Neural progenitor cell (in vitro differentiated cells): ENCODE measurements at regions not wholly inside any gene's neighbourhood (a gene's known extent, or its start where the extent isn't known, plus 50 kb on each side); places are given as distances from the start of the nearest gene placed in this dataset.

Experiments used
- DNase-seq: peaks from one replicate; pipeline ENCODE4 v3.0.0-alpha.2; 2016; ENCODE audit warnings: low spot score
- H2AFZ ChIP-seq: fragments of 200-600 bp; sonication (generic); replicated peaks from 2 replicates; pipeline ENCODE4 v1.6.1; 2016; ENCODE audit warnings: antibody characterized with exemption
- H3F3A ChIP-seq: fragments of 200-600 bp; sonication (generic); 2 replicates; pipeline ENCODE4 v1.6.1; 2016; ENCODE audit warnings: antibody characterized with exemption, low read depth
- H3K27ac ChIP-seq: fragments of 200-600 bp; sonication (generic); 2 replicates; pipeline ENCODE4 v1.5.1; 2016; ENCODE audit warnings: mild to moderate bottlenecking
- H3K27me3 ChIP-seq: fragments of 200-600 bp; sonication (generic); 2 replicates; pipeline ENCODE4 v1.6.1; 2016; ENCODE audit warnings: mild to moderate bottlenecking, moderate library complexity
- H3K36me3 ChIP-seq: fragments of 200-600 bp; sonication (generic); 2 replicates; pipeline ENCODE4 v1.5.1; 2016
- H3K4me1 ChIP-seq: fragments of 200-600 bp; sonication (generic); 2 replicates; pipeline ENCODE4 v1.6.1; 2016; ENCODE audit warnings: mixed run types
- H3K4me2 ChIP-seq: fragments of 200-600 bp; sonication (generic); 2 replicates; pipeline ENCODE4 v1.6.1; 2016
- H3K4me3 ChIP-seq: fragments of 200-600 bp; sonication (generic); 2 replicates; pipeline ENCODE4 v1.5.1; 2016
- H3K79me2 ChIP-seq: fragments of 200-600 bp; sonication (generic); 2 replicates; pipeline ENCODE4 v1.6.1; 2016; ENCODE audit warnings: low read depth
- H3K9ac ChIP-seq: fragments of 200-600 bp; sonication (generic); 2 replicates; pipeline ENCODE4 v1.6.1; 2016
- H3K9me3 ChIP-seq: fragments of 200-600 bp; sonication (generic); 2 replicates; pipeline ENCODE4 v1.5.1; 2016; ENCODE audit warnings: low read depth
- H4K20me1 ChIP-seq: fragments of 200-600 bp; sonication (generic); 2 replicates; pipeline ENCODE4 v1.6.1; 2016; ENCODE audit warnings: low read depth
- H3K27ac Mint-ChIP-seq: 3 replicates; pipeline ENCODE4 v1.8.0; 2021; ENCODE audit warnings: mixed read lengths
- H3K27me3 Mint-ChIP-seq: 2 replicates; pipeline ENCODE4 v1.8.0; 2022; ENCODE audit warnings: low read depth, mild to moderate bottlenecking, inconsistent platforms, moderate library complexity, mixed read lengths; ENCODE audit not compliant: insufficient read depth
- H3K36me3 Mint-ChIP-seq: 3 replicates; pipeline ENCODE4 v1.8.0; 2021; ENCODE audit warnings: mixed read lengths
- H3K4me1 Mint-ChIP-seq: 3 replicates; pipeline ENCODE4 v1.8.0; 2021; ENCODE audit warnings: mixed read lengths
- H3K4me3 Mint-ChIP-seq: 3 replicates; pipeline ENCODE4 v1.8.0; 2021; ENCODE audit warnings: mild to moderate bottlenecking, moderate library complexity, mixed read lengths
- H3K9me3 Mint-ChIP-seq: 3 replicates; pipeline ENCODE4 v1.8.0; 2020; ENCODE audit warnings: mixed read lengths
- CTCF ChIP-seq: fragments of 200-600 bp; sonication (generic); IDR thresholded peaks from 2 replicates; pipeline ENCODE4 v1.5.1; 2017; ENCODE audit warnings: antibody characterized with exemption, mild to moderate bottlenecking
- EZH2 ChIP-seq: fragments of 200-600 bp; sonication (generic); IDR thresholded peaks from 2 replicates; pipeline ENCODE4 v1.6.1; 2017; ENCODE audit warnings: antibody characterized with exemption, mild to moderate bottlenecking, moderate library complexity
- EZH2phosphoT487 ChIP-seq: fragments of 200-600 bp; sonication (generic); IDR thresholded peaks from 2 replicates; pipeline ENCODE4 v1.6.1; 2017; ENCODE audit warnings: antibody characterized with exemption

- Histone ChIP-seq H3K79me2 (no peaks in the 10 kb centered on the region), H2AFZ (no peak overlapping the region), H3K4me2 (no peak overlapping the region), H3K9ac (no peak overlapping the region), H3K4me3 (no peak overlapping the region), H3K36me3 (no peaks in the 10 kb centered on the region), H4K20me1 (no peaks in the 10 kb centered on the region), H3K27ac (no peak overlapping the region), H3F3A (no peaks in the 10 kb centered on the region), H3K9me3 (no peaks in the 10 kb centered on the region), H3K27me3 (no peaks in the 10 kb centered on the region), H3K4me1 (no peaks in the 10 kb centered on the region)
- Mint-ChIP-seq H3K27ac (no peak overlapping the region), H3K4me1 (no peaks in the 10 kb centered on the region), H3K36me3 (peaks cover 38% of the 10 kb centered on the region), H3K27me3 (peaks cover 12% of the 10 kb centered on the region), H3K4me3 (no peak overlapping the region), H3K9me3 (no peaks in the 10 kb centered on the region)
- DNase-seq: no peak
- no peak for TF ChIP-seq CTCF
- TF ChIP-seq EZH2: no peak
- no peak for TF ChIP-seq EZH2phosphoT487
Observed at GRCh38 chr2:120988051-120988699, 252.5 kb downstream of the GLI2 start.

- Histone ChIP-seq H3K4me2 (no peak overlapping the region), H2AFZ (no peak overlapping the region), H4K20me1 (no peaks in the 10 kb centered on the region), H3K36me3 (no peaks in the 10 kb centered on the region), H3K27me3 (no peaks in the 10 kb centered on the region), H3K27ac (no peak overlapping the region), H3K9me3 (no peaks in the 10 kb centered on the region), H3F3A (no peaks in the 10 kb centered on the region), H3K79me2 (no peaks in the 10 kb centered on the region), H3K4me1 (no peaks in the 10 kb centered on the region), H3K4me3 (no peak overlapping the region), H3K9ac (no peak overlapping the region)
- no peaks in the 10 kb centered on the region for H3K9me3 Mint-ChIP-seq
- no peak for TF ChIP-seq EZH2
- TF ChIP-seq EZH2phosphoT487: no peak
- no peak for TF ChIP-seq CTCF
- no peak overlapping the region for H3K27ac Mint-ChIP-seq
- no peak overlapping the region for H3K4me3 Mint-ChIP-seq
- no peaks in the 10 kb centered on the region for H3K4me1 Mint-ChIP-seq
- peaks cover 11% of the 10 kb centered on the region for H3K27me3 Mint-ChIP-seq
- DNase-seq: no peak
- H3K36me3 Mint-ChIP-seq: peaks cover 41% of the 10 kb centered on the region
Observed at GRCh38 chr2:120988700-120989511, 253.2 kb downstream of the GLI2 start.

- Histone ChIP-seq H3K27ac (no peak overlapping the region), H3K36me3 (no peaks in the 10 kb centered on the region), H3K27me3 (no peaks in the 10 kb centered on the region), H2AFZ (no peak overlapping the region), H3K4me1 (no peaks in the 10 kb centered on the region), H3F3A (no peaks in the 10 kb centered on the region), H3K4me2 (no peak overlapping the region), H3K9ac (no peak overlapping the region), H4K20me1 (no peaks in the 10 kb centered on the region), H3K79me2 (no peaks in the 10 kb centered on the region), H3K9me3 (no peaks in the 10 kb centered on the region), H3K4me3 (no peak overlapping the region)
- TF ChIP-seq EZH2: no peak
- Mint-ChIP-seq H3K36me3 (peaks cover 39% of the 10 kb centered on the region), H3K4me3 (no peak overlapping the region), H3K9me3 (no peaks in the 10 kb centered on the region), H3K27me3 (peaks cover 10% of the 10 kb centered on the region), H3K4me1 (no peaks in the 10 kb centered on the region), H3K27ac (no peak overlapping the region)
- DNase-seq: no peak
Observed at GRCh38 chr2:120989512-120990441, 254.1 kb downstream of the GLI2 start.
